CD4-positive, alpha-beta T cell treated with Interleukin-4 for 1 hour (primary cell): ENCODE measurements at regions not wholly inside any gene's neighbourhood (a gene's known extent, or its start where the extent isn't known, plus 50 kb on each side); places are given as distances from the start of the nearest gene placed in this dataset.
"Not testable (repeated sequence)": the region's sequence is repeated elsewhere in the genome, so short reads cannot be mapped to it uniquely, and the experiment has no call there.

Experiments
- DNase-seq, 2 donors: peaks; one replicate each; pipeline ENCODE4 v3.0.0-alpha.2; 2020 to 2022

DNA sequence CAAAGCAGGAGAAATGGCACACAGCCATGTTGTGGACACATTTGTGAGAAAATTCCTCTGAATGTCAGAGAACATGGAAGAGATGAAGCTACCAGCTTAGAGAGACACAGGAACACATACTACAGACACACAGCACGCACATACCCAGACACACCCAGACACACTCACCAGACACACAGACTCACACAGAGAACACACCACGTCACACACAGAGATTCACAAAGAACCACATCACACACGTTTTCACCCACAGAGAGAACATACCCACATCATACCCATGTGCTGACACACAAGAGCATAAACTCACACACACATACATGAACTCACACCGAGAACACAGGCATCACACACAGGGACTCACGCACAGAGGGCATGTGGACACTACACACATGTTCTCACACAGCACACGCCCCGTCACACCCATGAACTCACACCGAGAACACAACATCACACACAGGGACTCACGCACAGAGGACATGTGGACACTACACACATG is 124.9 kb downstream of the METRNL start:
- DNase-seq: peak in 1 of 2 donors; percentile 11

DNA sequence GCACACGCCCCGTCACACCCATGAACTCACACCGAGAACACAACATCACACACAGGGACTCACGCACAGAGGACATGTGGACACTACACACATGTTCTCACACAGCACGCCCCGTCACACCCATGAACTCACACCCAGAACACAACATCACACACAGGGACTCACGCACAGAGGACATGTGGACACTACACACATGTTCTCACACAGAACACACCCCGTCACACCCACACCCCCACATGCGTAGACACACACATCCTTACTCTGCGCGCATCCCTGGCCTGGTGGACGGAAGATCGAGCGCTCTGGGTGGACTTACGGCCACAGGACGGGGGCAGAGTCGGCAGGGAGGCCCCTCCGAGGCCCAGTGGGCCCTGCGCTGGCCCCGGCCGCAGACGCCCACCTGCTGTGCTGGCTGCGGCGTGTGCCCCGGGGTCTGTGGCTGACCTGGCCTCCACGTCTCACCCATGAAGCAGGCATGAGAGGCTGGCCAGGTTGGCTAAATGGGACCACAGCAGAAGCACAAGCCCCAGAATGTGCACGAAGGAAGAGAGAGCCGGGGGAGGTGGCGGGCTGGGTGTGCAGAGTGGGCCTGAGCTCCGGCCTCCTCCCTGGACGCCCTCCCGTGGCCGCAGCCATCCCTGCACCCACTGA is 125.5 kb downstream of the METRNL start:
- peak in 1 of 2 donors; percentile 5 for DNase-seq

DNA sequence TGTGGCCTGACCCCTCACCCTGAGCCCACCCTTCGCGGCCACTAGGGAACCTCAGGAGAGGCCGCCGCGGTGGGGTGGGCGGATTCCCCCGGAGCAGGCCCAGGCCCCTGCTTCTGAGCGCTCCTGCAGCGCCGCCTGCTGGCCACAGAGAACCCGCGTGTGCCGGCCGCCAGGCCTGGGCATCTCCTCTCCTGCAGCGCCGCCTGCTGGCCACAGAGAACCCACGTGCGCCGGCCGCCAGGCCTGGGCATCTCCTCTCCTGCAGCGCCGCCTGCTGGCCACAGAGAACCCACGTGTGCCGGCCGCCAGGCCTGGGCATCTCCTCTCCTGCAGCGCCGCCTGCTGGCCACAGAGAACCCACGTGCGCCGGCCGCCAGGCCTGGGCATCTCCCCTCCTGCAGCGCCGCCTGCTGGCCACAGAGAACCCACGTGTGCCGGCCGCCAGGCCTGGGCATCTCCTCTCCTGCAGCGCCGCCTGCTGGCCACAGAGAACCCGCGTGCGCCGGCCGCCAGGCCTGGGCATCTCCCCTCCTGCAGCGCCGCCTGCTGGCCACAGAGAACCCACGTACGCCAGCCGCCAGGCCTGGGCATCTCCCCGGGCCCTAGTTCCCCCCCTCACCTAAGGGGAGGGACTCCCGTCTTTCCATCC is 126.1 kb downstream of the METRNL start:
- DNase-seq: peak; percentile 77 to 80

DNA sequence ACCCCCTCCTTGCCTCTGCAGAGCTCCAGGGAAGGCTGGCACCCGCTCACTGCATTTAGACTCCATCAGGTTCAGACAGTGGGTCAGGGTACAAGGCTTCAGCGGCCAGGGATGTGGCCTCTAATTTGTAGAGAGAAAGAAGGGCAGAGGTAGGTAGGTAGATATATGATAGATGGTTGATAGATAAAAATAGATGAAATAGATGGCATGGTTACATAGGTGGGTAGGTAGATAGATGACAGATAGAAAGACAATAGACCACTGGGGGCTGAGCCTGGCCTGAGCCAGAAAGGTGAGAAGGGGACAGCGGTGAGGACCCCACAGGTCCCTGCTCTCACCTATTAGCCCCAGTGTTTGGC is 126.6 kb downstream of the METRNL start:
- not testable (repeated sequence) for DNase-seq

DNA sequence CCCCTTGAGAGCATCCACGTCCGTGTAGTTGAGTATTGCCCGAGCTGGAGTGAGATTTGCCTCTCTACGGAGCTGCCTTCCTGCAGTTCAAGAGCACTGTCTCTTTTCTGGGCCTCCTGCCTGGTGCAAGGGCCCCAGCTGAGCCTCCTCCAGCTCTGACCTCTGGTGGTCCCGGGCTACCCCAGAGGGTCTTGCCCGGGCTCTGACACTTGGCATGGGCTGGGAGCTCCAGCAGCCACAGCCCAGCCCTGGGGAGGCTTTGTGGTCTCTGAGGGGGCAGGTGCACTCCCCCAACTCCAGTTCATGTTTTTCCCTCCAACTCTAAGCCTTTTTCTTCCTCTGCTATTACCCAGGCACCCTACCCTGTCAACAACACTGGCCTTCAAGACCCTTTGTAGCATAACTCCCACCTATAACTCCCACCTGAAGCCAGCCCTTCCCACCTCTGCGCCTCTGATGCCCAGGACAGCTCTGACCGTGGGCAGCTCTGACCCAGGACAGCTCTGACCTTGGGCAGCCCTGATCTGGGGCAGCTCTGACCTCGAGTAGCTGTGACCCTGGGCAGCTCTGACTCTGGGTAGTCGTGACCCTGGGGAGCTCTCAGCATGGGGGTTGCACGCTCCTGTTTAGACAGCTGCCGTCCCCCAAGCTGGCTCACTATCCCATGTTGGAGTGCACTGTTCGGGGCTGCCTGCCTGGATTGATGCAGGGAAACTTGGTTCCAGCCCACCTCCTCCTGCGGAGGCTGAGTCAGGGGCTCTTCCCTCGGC is 127.6 kb downstream of the METRNL start:
- DNase-seq: peak in 1 of 2 donors; percentile 9

DNA sequence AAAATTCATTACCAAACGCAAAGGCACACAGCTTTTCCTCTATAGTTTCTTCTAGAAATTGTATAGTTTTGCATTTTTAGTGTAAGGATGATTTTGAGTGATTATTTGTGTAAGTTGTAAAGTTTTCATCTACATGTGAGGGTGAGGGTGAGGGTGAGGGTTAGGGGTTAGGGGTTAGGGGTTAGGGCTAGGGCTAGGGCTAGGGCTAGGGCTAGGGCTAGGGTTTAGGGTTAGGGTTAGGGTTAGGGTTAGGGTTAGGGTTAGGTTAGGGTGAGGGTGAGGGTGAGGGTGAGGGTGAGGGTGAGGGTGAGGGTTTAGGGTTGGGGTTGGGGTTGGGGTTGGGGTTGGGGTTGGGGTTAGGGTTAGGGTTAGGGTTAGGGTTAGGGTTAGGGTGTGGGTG is 167.6 kb downstream of the METRNL start:
- DNase-seq: not testable (repeated sequence)
